Parathyroid adenoma (tissue), 2 donors: ENCODE measurements at regions not wholly inside any gene's neighbourhood (a gene's known extent, or its start where the extent isn't known, plus 50 kb on each side); places are given as distances from the start of the nearest gene placed in this dataset.

Experiments used
- H2AFZ ChIP-seq: fragments of 300-600 bp; sonication (generic); one replicate; pipeline ENCODE4 v1.7.0; 2017; ENCODE audit warnings: antibody characterized with exemption, mild to moderate bottlenecking
- H3K27ac ChIP-seq: fragments of 300-600 bp; sonication (generic); one replicate; pipeline ENCODE4 v1.7.0; 2017
- H3K27me3 ChIP-seq: fragments of 300-600 bp; sonication (generic); one replicate; pipeline ENCODE4 v1.7.0; 2017; ENCODE audit warnings: low read length; ENCODE audit not compliant: control insufficient read depth, insufficient read depth
- H3K36me3 ChIP-seq: fragments of 300-600 bp; sonication (generic); one replicate; pipeline ENCODE4 v1.7.0; 2017; ENCODE audit warnings: low read length; ENCODE audit not compliant: control insufficient read depth, insufficient read depth
- H3K4me1 ChIP-seq: fragments of 300-600 bp; sonication (generic); one replicate; pipeline ENCODE4 v1.7.0; 2017; ENCODE audit warnings: control low read depth
- H3K4me2 ChIP-seq: fragments of 300-600 bp; sonication (generic); one replicate; pipeline ENCODE4 v1.7.0; 2017; ENCODE audit warnings: low read length
- H3K4me3 ChIP-seq: fragments of 300-600 bp; sonication (generic); one replicate; pipeline ENCODE4 v1.7.0; 2017; ENCODE audit warnings: low read depth, low read length
- H3K79me2 ChIP-seq: fragments of 300-600 bp; sonication (generic); one replicate; pipeline ENCODE4 v1.7.0; 2017; ENCODE audit warnings: control low read depth
- H3K9ac ChIP-seq: fragments of 300-600 bp; sonication (generic); one replicate; pipeline ENCODE4 v1.7.0; 2017; ENCODE audit warnings: mild to moderate bottlenecking
- H3K9me3 ChIP-seq: fragments of 300-600 bp; sonication (generic); one replicate; pipeline ENCODE4 v1.7.0; 2017; ENCODE audit warnings: low read length; ENCODE audit not compliant: control insufficient read depth
- CTCF ChIP-seq: fragments of 300-600 bp; sonication (generic); IDR thresholded peaks from one replicate; pipeline ENCODE4 v1.7.0; 2017; ENCODE audit warnings: antibody characterized with exemption, mild to moderate bottlenecking
- donor health status: primary hyperparathyroidism.

DNA sequence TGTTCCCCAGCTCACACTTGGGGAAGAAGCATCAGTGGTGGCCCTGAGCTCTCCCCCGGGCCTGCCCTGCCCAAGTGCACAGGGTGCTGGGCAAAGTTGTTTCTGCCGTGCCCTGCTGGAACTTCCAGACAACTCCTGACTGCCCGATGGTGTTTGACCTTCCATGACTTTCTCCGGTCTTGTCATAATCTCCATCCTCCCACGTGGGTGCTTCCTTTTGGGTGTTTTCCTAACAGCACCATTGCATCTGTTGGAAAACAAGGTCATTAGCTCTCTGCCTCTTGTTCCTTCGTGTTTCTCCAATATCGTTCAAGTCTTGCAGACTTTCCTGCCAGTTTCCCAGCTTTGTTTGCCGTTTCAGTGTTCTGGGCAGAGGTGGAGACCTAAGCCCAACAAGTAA is 68.7 kb upstream of the TIAM2 start:
- no peak overlapping the region for H3K9ac ChIP-seq
- H3K79me2 ChIP-seq, result no peaks in the 10 kb centered on the region
- H2AFZ ChIP-seq, result no peak overlapping the region
- no peak for TF ChIP-seq CTCF
- no peak overlapping the region for H3K4me2 ChIP-seq
- no peaks in the 10 kb centered on the region for H3K4me1 ChIP-seq
- no peaks in the 10 kb centered on the region for H3K36me3 ChIP-seq
- no peak overlapping the region for H3K27ac ChIP-seq
- H3K4me3 ChIP-seq, result no peak overlapping the region
- H3K9me3 ChIP-seq, result no peaks in the 10 kb centered on the region
- H3K27me3 ChIP-seq, result no peaks in the 10 kb centered on the region

GRCh38 chr6:154928325-154928922 is 66.7 kb upstream of the TIAM2 start:
- no peaks in the 10 kb centered on the region for H3K27me3 ChIP-seq
- H3K4me3 ChIP-seq, result no peak overlapping the region
- no peaks in the 10 kb centered on the region for H3K9me3 ChIP-seq
- no peak overlapping the region for H3K4me2 ChIP-seq
- H3K4me1 ChIP-seq, result peaks cover 7% of the 10 kb centered on the region
- H3K27ac ChIP-seq, result no peak overlapping the region
- H2AFZ ChIP-seq, result no peak overlapping the region
- no peaks in the 10 kb centered on the region for H3K36me3 ChIP-seq
- no peak overlapping the region for H3K9ac ChIP-seq
- peak; percentile 73 for TF ChIP-seq CTCF
- no peaks in the 10 kb centered on the region for H3K79me2 ChIP-seq

DNA sequence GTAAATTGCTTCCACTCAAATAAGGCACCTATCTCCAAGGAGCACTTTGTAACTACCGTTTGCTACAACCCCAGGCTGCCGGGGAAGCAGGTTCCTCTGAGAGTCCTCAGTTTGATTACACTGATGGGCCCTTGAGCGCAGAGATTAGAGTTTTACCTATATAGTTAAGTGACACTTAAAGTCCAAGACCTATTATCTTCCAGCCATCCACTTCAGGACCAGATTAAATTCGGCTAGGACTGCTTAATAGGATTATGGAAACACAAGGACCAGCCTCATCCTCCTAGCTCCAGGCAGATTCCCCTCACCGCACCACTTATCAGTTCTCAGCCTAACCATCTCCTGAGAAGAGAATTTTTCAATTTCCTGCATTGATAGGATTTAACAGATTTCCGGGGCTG is 64.7 kb upstream of the TIAM2 start:
- no peak overlapping the region for H3K27ac ChIP-seq
- no peak for TF ChIP-seq CTCF
- H3K4me2 ChIP-seq, result no peak overlapping the region
- no peaks in the 10 kb centered on the region for H3K79me2 ChIP-seq
- H3K4me1 ChIP-seq, result peaks cover 7% of the 10 kb centered on the region
- H3K27me3 ChIP-seq, result no peaks in the 10 kb centered on the region
- H2AFZ ChIP-seq, result no peak overlapping the region
- no peaks in the 10 kb centered on the region for H3K36me3 ChIP-seq
- H3K9me3 ChIP-seq, result no peaks in the 10 kb centered on the region
- H3K4me3 ChIP-seq, result no peak overlapping the region
- H3K9ac ChIP-seq, result no peak overlapping the region

DNA sequence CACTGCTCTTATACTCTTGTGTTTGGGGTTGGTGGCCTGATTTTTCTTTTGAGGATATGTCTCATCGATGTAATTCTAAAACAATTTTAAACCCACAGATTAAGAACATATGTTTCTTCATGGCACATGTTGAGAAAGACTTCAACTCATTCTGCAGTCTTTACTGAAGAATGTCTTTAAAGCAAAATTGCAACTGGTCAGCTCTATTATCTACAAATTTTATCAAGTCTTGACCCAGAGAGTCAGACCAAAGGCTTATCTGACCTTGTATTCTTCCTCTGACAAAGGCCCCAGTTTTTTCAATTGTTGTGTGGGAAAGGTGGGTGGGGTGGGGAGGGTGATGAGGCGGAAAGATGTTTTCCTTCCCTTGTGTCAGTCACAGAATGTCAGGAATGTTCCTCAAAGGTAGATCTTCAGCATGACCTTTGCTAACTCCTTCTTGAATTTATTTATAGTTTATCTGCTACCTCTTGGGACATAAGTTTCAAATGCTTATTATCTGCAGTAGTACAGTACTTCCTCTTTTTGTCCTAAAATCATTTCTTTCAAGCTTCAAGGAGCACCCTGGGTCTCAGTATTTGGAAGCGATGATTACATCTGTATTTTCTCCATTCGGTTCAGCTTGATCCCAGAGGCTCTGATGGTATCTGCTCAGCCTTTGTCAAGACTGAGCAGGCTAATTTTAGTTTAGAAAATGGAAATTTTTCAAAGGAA is 63.2 kb upstream of the TIAM2 start:
- Histone ChIP-seq H3K9ac (no peak overlapping the region), H3K9me3 (no peaks in the 10 kb centered on the region), H3K36me3 (no peaks in the 10 kb centered on the region), H3K4me1 (peaks cover 7% of the 10 kb centered on the region), H3K79me2 (no peaks in the 10 kb centered on the region), H2AFZ (peak overlapping the region; percentile 7), H3K4me3 (no peak overlapping the region), H3K27me3 (no peaks in the 10 kb centered on the region), H3K27ac (peak overlapping the region; percentile 27), H3K4me2 (peak overlapping the region; percentile 40)
- no peak for TF ChIP-seq CTCF
